Stomach (tissue), 4 donors: ENCODE measurements at regions not wholly inside any gene's neighbourhood (a gene's known extent, or its start where the extent isn't known, plus 50 kb on each side); places are given as distances from the start of the nearest gene placed in this dataset.

Experiments used
- CTCF ChIP-seq, 7 experiments: fragments of 450-650 bp in 4 of 7; fragments of 200-600 bp in 3 of 7; sonication (generic) in 3 of 7; IDR thresholded peaks; one replicate each; pipeline ENCODE4 v1.5.1; 2016 to 2019; ENCODE audit warnings: antibody characterized with exemption in 7 of 7, control low read depth in 2 of 7, mild to moderate bottlenecking in 1 of 7
- EP300 ChIP-seq: sonication (generic); formaldehyde crosslinking; IDR thresholded peaks from one replicate; pipeline ENCODE4 v1.6.1; 2017; ENCODE audit warnings: antibody characterized with exemption
- POLR2A ChIP-seq, 4 donors: fragments of 450-650 bp; IDR thresholded peaks; one replicate each; pipeline ENCODE4 v1.6.1; 2016; ENCODE audit warnings: antibody characterized with exemption in 4 of 4, control low read depth in 2 of 4, mild to moderate bottlenecking in 1 of 4, moderate library complexity in 1 of 4
- POLR2AphosphoS5 ChIP-seq, 3 donors: sonication (generic); formaldehyde crosslinking; IDR thresholded peaks; one replicate each; pipeline ENCODE4 v1.6.1; 2016; ENCODE audit warnings: antibody characterized with exemption in 3 of 3

- TF ChIP-seq CTCF (IDR thresholded peaks at IDR 0.05) (no peak), POLR2AphosphoS5 (IDR thresholded peaks at IDR 0.05) (no peak), POLR2A (IDR thresholded peaks at IDR 0.05) (no peak), EP300 (no peak)
These were observed 169.7 kb upstream of the OTX2 start for GRCh38 chr14:56979936-56980335.
